ENCODE measurements at regions not wholly inside any gene's neighbourhood (a gene's known extent, or its start where the extent isn't known, plus 50 kb on each side); places are given as distances from the start of the nearest gene placed in this dataset.
"Not testable (repeated sequence)": the region's sequence is repeated elsewhere in the genome, so short reads cannot be mapped to it uniquely, and the experiment has no call there.

DNA sequence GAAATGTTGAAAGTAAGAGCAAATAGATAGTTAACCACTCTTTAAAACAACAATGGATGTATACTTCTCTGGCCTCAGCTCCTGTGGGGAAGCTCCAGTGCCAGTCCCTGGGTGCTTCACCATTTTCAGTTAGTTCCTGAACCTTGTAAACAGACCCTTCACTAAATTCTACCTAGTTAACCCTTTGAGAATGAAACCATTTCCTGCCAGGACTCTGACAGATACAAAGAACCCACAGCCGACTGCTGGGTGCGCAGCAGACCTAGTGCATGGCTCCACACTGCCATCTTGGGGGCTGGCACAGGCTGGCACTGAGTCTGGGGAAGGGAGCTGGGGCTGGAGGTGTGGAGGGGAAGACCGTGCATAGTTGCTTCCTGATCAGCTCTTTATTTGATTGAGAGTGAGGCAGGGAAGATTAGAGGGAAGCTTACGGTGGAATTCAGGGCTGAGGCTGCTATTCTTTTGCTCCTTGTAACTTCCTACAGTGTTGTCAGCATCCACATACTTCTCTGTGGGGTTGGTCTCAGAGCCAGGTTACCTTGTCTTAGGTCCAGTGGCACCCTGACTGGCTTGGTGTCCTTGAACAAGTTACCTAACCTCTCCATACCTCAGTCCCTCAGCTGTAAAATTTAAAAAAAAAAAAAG, 62.3 kb upstream of the TP53BP2 start:
- H3K9ac ChIP-seq, H3K4me3 ChIP-seq, H3K9me3 ChIP-seq: not testable (repeated sequence)

DNA sequence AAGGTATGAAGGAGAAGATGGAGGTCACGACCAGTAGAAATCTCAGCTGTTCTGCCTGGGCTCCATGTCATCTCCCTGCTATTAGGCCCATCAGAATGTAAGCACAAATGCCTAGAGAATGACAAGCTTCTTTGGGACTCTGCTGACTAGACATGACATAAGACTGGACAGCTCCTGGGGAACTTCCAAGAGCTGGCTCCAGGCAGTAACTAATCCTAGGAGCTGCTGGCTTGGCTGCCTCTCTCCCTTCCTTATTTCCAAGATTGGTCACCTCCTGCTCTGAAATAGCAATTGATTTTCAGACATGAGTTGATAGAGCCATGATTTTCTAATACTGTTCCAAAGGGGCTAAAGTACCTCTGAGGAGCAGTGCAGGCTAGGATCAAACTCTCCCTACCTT, 57.5 kb upstream of the TP53BP2 start:
- H3K36me3 ChIP-seq, H3K9ac ChIP-seq, H3K27ac ChIP-seq, H3K4me2 ChIP-seq, H4K20me1 ChIP-seq, H3K9me3 ChIP-seq, H3K4me3 ChIP-seq, H3K4me1 ChIP-seq, H3K27me3 ChIP-seq: not testable (repeated sequence)

More for the DNA sequence above, 62.3 kb upstream of the TP53BP2 start:
- H4K20me1 ChIP-seq, H3K27ac ChIP-seq, H3K4me2 ChIP-seq, H3K36me3 ChIP-seq, H3K27me3 ChIP-seq, H3K4me1 ChIP-seq: not testable (repeated sequence)

DNA sequence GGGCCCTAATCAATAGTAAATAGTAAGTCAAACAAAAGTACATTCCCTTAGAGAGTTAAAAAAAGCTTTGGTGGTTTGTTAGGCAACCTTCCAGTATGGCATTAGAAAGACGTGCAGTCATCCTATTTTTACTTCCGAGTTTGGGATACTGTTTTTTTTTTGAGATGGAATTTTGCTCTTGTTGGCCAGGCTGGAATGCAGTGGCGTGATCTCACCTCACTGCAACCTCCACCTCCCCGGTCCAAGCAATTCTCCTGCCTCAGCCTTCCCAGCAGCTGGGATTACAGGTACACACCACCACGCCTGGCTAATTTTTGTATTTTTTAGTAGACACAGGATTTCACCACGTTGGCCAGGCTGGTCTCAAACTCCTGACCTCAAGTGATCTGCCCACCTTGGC, 54.0 kb upstream of the TP53BP2 start:
- H3K9me3 ChIP-seq, H3K4me1 ChIP-seq, H3K4me3 ChIP-seq, H3K9ac ChIP-seq, H3K36me3 ChIP-seq, H3K27ac ChIP-seq, H4K20me1 ChIP-seq, H3K4me2 ChIP-seq, H3K27me3 ChIP-seq: not testable (repeated sequence)

DNA sequence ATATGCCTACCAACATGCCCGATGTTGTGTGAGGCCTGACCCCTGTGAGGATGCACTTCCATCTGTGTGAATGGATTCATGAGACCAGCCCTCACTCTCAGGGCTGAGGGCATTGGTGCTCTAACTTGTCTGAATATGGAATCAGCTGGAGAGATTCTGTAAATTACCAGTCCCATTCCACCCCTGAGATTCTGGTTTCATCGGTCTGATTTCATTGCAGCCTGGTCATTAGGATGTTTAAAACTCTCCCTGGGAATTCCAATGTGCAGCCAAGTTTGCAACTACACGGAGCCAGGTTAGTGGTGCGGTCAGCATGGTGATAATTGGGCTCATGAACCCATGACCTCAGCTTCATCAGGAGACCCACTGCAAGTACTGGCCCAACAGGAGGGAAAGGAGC, 51.4 kb upstream of the TP53BP2 start:
- H3K9me3 ChIP-seq, H3K27ac ChIP-seq, H3K4me1 ChIP-seq, H4K20me1 ChIP-seq, H3K36me3 ChIP-seq, H3K4me2 ChIP-seq, H3K27me3 ChIP-seq, H3K9ac ChIP-seq, H3K4me3 ChIP-seq: not testable (repeated sequence)

DNA sequence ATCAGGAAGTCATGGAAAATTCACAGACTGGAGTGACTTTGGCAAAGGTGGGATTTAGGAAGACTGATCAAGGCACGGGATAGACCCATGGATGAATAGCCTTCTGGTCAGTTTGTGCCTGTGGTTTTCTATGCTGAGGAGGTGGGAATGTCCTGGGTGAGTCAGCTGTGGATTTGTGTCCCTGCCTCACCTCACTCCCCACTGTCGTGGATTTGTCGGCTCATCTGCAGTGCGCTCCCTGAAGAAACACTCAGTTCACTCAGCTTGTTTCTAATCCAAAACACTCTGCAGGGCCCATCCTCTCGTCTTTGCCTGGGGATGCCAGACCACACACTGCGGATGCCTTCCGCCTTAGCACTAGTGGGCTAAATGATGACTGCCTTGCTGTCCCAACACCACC, 50.2 kb upstream of the TP53BP2 start:
- not testable (repeated sequence) for H3K9ac ChIP-seq, H3K4me2 ChIP-seq, H3K4me3 ChIP-seq, H3K27ac ChIP-seq, H3K9me3 ChIP-seq, H3K27me3 ChIP-seq, H4K20me1 ChIP-seq, H3K36me3 ChIP-seq, H3K4me1 ChIP-seq
